ENCODE measurements at regions not wholly inside any gene's neighbourhood (a gene's known extent, or its start where the extent isn't known, plus 50 kb on each side); places are given as distances from the start of the nearest gene placed in this dataset.

GRCh38 chr12:89070603-89071002 lies 281.7 kb downstream of the DUSP6 start:
- TF ChIP-seq CTCF (IDR thresholded peaks at IDR 0.05) (no peak), POLR2A (IDR thresholded peaks at IDR 0.05) (no peak)

Data from heart left ventricle (tissue), 13 donors.